G401 (cell line): ENCODE measurements at regions not wholly inside any gene's neighbourhood (a gene's known extent, or its start where the extent isn't known, plus 50 kb on each side); places are given as distances from the start of the nearest gene placed in this dataset.
A peak's percentile ranks its signal among the peaks of the same experiment; 100 is the strongest.
"Not testable (repeated sequence)": the region's sequence is repeated elsewhere in the genome, so short reads cannot be mapped to it uniquely, and the experiment has no call there.

ENCODE experiments used
- DNase-seq: peaks from one replicate; pipeline ENCODE4 v3.0.0-alpha.2; 2015; ENCODE audit warnings: low spot score
- in situ Hi-C: cut with HindIII; loops from 2 replicates; pipeline ENCODE4 v1.10.0; 2016; ENCODE audit warnings: low sequenced_read_pairs, mixed read lengths

DNA sequence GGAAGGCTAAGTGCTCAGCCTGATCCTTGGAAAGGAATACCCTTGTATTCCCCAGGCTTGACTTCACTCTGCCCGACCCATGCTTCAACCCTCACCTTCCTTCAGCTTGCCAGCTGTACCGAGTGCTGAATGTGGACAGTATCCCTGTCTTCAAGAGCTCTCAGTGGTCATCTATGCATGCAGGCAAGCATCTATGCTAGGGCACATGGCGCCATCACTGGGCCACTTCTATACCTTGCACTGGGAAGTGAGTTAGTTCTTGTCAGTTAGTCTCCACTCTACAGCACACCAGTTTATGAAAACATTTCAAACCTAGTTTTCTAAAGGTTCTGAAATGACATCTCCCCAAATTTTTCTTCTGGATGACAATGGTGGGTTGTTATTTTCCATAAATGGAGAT, 82.0 kb upstream of the MYRIP start:
- no peak for DNase-seq
- in situ Hi-C loops, result no loop called here

DNA sequence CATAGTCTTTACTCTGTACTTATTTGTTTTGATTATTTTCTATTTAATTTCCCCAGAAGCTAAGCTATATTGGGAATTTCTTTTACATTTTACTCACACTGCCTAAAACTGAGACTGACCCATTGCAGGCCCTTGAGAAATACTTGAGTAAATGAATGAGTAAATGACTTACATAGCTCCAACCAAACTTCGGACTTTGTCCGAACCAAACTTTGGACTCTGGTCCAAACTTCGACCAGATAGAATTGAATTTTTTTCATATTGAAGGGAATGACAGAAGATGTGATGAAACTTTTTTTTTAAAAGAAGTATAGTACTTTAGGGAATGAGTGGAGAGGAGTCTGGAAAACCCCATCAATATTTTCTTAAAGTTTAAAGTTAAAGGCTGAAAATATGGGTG, 75.6 kb upstream of the MYRIP start:
- no peak for DNase-seq

DNA sequence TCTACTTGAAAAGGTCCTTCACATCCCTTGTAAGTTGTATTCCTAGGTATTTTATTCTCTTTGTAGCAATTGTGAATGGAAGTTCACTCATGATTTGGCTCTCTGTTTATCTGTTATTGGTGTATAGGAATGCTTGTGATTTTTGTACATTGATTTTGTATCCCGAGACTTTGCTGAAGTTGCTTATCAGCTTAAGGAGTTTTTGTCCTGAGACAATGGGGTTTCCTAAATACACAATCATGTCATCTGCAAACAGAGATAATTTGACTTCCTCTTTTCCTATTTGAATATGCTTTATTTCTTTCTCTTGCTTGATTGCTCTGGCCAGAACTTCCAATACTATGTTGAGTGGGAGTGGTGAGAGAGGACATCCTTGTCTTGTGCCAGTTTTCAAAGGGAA, 69.8 kb upstream of the MYRIP start:
- in situ Hi-C loops, DNase-seq: not testable (repeated sequence)

More for the DNA sequence above, 75.6 kb upstream of the MYRIP start:
- in situ Hi-C loops, result no loop called here

DNA sequence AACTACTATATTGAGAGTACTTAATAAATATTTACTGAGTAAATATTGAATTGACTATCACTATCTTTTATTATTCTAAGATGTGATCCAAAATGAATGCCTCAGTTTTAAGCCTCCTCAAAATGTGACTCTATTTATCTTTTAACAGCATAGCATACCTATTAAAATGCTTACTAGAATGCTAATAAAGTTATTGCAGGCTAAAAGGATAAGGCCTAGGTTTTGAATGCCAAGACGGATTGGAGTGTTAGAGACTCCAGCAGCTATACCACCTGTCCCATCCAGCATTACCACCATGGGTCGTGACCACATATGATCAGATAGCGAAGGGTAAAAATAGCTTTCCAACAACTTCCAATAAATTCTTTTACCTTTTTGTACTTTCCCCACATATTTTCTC, 64.7 kb upstream of the MYRIP start:
- in situ Hi-C loops, result no loop called here
- DNase-seq, result peak; percentile 67

GRCh38 chr3:39748002-39748401, 61.4 kb upstream of the MYRIP start:
- no peak for DNase-seq
- in situ Hi-C loops, result no loop called here

GRCh38 chr3:39748763-39749162, 60.6 kb upstream of the MYRIP start:
- DNase-seq, result no peak
- in situ Hi-C loops, result no loop called here

- in situ Hi-C loops, result no loop called here
- no peak for DNase-seq
Observed at GRCh38 chr3:39750712-39751111, 58.7 kb upstream of the MYRIP start.

GRCh38 chr3:39751286-39751685, 58.1 kb upstream of the MYRIP start:
- no peak for DNase-seq
- in situ Hi-C loops, result no loop called here

GRCh38 chr3:39752019-39752637, 57.3 kb upstream of the MYRIP start:
- in situ Hi-C loops, result no loop called here
- no peak for DNase-seq

DNA sequence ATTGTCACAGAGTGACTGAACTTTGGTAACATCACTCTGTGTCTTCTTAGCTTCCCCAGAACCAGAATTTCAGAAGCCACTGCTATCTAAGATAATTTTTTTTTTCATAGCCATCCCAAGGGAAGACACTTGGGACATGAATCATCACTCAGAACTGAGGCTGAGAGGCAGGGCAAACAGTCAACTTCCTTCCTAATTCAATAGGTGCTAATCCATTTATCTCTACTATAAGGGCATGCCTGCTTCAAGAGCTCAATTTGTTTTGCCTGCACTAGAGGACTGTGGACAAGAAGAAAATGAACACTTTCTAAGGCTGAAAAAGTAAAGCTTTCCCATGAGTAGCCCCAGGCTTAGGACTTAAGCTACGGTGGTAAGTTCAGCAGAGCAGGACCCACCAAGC, 56.7 kb upstream of the MYRIP start:
- in situ Hi-C loops, result no loop called here
- no peak for DNase-seq

GRCh38 chr3:39753391-39753790, 56.0 kb upstream of the MYRIP start:
- DNase-seq, result no peak
- in situ Hi-C loops, result no loop called here

- DNase-seq, result no peak
- in situ Hi-C loops, result no loop called here
Observed at GRCh38 chr3:39754549-39754948, 54.9 kb upstream of the MYRIP start.

DNA sequence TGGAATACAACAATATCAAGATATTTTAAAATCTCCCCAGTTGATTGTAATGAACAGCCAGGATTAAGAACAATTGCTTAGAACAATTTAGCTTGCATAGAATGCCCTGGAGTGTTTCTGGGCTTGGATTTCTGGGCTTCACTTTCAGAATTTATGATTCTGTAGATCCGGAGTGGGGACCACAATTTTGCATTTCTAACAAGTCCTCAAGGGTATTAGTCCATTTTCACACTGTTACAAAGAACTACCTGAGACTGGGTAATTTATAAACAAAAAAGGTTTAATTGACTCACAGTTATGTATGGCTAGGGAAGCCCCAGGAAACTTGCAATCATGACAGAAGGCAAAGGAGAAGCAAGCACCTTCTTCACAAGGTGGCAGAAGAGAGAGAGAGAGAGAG, 54.3 kb upstream of the MYRIP start:
- in situ Hi-C loops, result no loop called here
- no peak for DNase-seq

GRCh38 chr3:39757307-39757706, 52.1 kb upstream of the MYRIP start:
- in situ Hi-C loops, result no loop called here

More at GRCh38 chr3:39757307-39757706, 52.1 kb upstream of the MYRIP start:
- DNase-seq, result no peak
